C1 segment of cervical spinal cord (tissue), 14 donors: ENCODE measurements at regions not wholly inside any gene's neighbourhood (a gene's known extent, or its start where the extent isn't known, plus 50 kb on each side); places are given as distances from the start of the nearest gene placed in this dataset.
A peak's percentile ranks its signal among the peaks of the same experiment; 100 is the strongest.

Source experiments
- DNase-seq, 14 donors: peaks; one replicate each; lab custom pipeline; 2025; lab: John Stamatoyannopoulos, UW

DNA sequence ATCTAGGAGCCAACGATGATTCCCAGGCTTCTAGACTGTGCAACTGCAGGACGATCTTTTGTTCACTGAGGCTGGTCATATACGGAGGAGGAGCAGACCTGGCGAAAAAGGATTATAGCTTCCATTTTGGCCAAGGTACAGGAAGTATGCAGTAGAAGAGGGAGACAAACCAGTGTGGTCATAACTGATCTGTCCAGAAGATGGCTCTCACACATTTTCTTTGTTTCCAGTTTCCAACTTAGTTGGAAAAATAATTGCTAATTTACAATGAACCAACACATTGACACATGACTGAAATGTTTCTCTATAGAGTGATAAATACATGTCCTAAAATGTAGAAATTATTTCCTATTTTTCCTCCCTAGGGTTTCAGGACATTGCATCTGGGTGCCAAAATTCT is 364.1 kb upstream of the BTBD3 start:
- peak in 1 of 14 donors; percentile 24 for DNase-seq

DNA sequence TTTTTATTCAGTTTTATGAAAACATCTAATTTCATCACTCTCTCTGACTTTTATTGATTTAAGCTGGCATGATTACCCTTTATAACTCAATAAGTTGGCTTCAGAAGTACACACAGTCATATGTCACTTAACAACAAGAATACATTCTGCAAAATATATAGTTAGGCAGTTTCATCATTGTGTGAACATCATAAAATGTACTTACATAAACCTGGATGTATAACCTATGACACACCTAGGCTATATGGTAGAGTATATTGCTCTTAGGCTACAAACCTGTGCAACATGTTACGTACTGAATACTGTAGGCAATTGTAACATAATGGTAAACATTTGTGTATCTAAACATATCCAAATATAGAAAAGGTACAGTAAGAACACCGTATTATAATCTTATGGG is 362.2 kb upstream of the BTBD3 start:
- DNase-seq: no peak

DNA sequence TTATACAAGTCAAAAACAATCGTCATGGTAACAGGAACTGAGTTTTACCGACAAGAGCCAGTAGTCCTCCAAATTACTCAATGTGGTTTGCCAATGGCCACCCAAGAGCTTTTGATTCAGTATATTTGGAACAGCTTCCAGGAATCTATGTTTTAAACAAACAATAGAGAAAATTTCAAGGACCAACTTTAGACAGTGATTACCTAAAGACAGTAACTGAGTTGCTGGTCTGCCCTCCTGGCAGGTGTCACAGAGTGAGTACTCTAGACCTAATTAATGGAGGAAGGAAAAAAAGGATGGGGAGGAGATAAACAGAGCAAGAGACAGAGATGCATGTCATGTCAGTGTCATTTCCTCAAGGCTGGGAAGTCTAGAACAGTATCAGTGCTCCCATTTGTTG is 361.3 kb upstream of the BTBD3 start:
- no peak for DNase-seq

DNA sequence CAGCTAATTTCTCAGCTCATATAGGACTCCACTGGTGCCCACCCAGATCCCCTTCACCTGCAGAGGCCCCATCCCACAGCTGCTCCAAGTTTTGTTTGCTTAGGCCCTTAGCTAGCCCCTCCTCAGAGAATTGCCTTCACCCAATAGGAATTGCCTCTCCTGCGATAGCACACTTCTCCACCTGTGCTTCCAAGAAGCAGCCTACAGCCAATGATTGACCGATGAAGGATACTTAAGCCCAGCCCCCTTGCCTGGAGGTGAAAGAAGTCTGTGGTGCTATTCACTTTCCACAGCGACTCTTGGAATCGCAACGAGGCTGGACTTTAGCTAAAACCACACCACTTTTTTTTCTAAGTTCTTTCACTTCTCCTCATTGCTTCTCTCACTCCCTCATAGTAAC is 353.2 kb upstream of the BTBD3 start:
- DNase-seq: no peak

DNA sequence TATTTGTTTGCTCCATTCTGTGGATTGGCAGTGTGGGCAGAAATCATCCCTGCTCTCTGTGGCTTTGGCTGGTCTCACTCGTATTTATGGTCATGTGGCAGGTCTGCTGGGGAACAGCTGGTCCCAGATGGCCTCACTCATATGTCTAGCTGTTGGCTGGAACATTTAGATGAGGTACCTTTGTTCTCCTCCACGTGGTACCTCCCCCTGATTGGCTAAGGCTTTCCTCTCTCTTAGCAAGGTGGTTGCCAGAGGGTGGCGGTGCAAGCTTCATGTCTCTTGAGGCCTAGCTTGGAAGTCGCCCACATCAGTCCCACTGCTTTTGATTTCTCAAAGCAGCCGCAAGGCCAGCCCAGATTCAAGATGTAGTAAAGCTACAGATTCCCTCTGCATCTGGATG is 348.5 kb upstream of the BTBD3 start:
- no peak for DNase-seq

DNA sequence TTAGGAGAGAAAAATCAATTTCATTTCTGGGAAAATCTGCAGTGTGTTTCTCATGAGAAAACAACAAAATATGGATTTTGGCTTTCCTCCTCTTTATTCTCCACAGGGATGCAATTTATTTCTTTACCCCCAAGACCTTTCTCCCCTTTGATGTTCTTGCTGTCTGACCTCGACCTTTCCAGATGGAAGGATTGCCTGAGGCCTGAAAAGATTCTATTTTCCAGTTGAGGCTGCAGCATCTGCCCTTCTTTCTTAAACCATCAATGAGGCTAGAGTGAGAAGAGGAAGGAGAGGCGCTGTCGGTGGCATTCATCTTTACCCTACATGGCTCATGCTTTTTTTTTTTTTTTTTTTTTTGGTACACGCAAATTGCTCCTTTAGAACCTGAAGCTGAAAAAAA is 344.2 kb upstream of the BTBD3 start:
- DNase-seq: no peak

DNA sequence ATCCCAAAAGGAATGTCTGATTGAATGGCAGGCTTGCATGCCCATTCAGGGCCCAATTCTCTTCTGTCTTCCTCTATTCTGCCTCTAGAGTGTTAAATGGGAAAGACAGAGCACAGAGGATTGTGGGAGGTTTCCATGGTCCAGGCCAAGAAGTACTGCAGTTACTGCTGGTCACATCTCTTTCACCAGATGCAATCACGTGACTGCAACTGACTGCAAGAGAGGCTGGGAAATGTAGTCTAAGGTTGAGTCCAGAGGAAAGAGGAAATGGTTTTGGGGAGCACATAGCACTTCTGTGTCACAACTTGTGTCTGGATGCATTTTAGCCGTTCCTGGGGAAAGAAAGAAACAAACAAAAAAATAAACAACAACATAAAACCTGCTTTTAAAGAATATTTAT is 336.4 kb upstream of the BTBD3 start:
- no peak for DNase-seq

DNA sequence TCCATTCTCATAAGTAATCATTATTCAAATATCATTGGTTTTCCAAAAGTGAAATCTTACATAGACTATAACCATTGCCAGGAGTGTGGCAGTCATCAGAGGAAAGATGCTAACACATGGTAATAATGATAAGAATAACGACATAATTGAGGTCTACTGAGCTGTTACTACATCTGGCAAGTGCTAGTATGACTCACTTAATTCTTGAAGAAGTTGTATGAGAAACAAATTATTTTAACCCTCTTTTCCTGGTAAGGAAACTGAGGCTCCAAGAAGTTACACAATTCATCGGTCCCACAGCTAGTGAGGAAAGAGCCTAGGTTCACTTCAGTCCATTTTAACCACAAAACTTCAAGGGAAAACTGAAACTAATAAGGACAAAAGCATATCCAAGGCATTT is 335.6 kb upstream of the BTBD3 start:
- no peak for DNase-seq

DNA sequence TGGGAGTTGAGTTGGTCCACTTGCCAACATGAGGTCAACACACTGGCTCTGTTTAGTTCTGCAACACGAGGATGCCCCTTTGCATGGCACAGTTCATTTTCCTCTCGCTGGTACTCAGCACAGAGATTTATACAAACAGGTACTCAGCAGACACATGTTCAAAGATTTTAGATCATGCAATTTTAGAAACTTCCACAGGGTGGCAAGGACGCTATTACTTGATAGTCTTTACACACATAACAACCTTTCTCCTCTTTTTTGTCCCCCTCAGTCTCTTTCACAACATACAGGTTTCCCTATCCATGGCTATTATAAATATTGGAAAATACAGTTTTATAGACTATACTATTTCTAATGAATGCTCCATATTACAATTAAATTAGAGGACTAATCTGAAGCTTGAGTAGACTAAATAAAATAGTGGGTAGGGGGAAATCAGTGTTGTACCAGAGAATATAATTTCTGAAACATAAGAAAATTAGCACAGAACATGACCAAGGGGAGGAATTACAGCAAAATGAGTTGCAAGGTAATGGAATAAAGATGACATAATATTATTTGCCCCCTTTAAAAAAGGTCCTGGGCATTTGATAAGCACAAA is 331.8 kb upstream of the BTBD3 start:
- peak in 1 of 14 donors; percentile 11 for DNase-seq

DNA sequence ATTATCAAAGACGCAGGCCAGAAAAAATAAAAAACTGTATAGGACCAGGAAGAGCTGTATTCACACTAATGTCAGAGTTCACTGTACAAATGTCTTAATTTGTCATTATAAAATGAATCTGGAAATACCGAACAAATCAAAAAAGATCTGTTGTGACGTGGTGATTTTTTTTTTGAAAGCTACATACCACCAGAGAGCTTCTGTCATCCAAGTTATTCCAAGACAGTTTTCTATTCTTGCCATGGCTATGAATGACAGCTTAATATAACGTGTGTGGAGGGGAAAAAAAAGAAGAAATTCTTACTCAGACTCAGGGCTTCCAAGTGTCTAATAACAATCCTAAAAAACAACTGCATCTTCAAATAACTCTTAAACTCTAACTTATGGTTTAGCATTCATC is 328.8 kb upstream of the BTBD3 start:
- DNase-seq: no peak

DNA sequence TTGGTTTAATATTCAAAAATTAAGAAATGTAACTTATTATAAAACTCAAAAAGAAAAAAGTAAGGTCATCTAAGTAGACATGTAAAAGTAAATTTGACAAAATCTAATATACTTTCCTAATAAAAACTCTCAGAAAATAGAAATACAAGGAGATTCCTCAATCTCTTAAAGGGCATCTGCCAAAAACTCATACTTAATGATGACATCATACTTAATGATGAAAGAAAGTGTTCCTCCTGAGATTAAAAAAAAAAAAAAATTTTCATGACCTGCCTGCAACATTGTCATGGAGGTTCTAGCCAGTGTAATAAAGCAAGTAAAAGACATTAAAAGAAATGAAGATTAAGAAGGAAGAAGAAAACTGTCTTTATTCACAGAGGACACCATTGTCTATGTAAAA is 325.7 kb upstream of the BTBD3 start:
- no peak for DNase-seq

DNA sequence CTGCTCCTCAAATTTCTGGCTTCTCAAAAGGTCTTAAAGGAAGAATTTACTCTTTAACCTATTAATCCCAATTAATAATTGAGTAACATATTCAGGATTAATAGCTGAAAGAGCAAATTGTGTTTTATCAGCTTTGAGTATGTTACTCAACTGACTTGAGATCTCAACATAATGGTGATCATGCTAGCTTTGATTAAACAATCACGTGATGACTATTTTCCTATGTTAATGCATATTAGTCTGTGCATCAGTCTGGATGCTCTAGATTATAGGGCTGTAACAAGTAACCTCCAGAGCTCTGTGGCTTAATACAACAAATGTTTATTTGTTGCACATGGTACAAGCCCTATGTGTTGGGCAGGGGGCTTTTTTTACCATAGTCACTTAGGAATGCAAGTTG is 313.4 kb upstream of the BTBD3 start:
- no peak for DNase-seq

DNA sequence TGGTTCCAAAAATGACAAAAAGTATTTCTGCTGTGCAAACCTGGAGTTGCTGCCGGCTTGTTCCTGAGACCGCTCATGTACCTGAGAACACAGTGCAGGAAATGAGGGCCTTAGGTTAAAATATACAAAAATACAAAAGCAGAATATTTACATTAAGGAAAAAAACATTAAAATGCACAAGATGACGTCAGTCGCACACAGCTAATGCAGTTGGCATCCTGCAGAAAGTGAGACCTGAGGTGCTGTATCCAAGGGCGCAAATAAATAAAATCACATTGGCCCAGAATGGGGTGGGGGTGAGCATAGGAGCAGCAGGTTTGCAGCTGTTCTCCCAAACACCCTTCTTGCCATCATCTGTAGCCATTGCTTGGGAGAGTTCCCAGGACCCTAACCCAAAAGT is 310.6 kb upstream of the BTBD3 start:
- no peak for DNase-seq

DNA sequence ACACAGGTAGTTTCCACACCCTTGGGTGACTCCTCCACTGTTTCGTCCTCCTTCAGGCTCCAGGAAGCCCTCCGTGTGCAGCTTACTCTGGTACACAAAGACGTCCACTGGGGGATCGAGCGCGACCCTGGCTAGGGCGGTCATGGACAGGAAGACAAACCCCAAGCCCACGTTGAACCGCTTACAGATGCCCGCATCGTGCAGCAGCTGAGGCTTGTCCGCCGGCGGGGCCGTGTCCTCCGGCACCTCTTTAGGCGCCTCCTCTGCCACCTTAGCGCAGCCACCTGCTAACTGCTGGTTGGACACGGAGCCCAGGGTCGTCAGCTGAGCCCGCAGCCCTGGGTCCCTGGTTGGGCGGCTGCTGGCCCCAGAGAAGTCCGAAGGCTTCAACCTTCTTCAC is 309.0 kb upstream of the BTBD3 start:
- DNase-seq: no peak

DNA sequence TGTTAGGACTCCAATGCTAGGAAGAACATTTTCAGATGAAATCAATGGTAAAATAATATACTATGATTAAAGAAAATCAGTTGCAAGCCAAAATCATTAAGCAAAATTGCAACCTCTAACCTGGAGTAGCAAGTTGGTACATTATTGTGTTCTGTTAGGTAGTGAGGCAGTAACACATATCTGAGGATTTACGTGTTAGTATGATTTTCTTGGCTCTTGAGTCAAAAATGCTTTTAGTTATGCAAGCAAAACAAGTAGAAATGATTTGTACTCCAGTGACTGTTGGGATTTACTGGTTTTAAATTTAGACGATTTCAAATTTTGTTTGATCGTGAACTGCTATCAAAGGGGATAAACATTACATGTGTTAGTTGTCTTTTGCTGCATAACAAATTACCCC is 293.0 kb upstream of the BTBD3 start:
- DNase-seq: no peak

DNA sequence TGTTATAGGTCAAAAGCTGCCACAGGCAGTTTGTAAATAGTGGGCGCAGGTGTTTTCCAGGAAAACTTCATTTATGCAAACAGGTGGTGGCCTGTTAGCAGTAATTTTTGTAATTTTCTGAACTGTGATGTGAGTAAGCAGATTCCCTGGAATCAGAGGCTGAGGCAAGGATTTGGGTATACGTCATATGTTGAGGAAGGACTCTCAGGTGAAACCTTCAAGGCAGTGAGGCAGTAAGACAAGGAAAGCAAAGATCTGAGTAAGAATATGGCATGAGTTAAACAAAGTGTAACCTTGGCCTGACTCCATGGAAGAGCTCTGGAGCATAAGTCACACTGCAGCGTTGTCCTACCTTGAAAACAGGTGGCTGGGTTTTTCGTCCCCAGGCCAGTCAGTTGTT is 291.1 kb upstream of the BTBD3 start:
- no peak for DNase-seq

DNA sequence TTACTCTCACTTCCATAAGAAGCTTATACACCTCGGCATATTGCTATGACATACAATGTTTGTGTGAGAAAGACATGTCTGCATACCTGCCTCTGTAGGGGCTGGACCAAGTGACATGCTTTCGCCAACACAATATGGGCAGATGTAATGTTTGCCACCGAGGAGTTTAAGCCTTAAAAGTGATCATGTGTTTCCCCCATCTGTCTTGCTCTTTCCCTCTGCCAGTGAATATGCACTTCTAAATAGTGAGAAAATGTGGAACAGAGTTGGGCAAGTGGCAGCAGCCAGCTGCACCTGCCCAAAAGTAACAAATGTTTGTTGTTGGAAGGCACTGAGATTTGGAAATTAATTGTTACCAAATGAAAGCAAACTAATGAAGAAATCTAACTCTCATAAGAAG is 274.8 kb upstream of the BTBD3 start:
- no peak for DNase-seq

DNA sequence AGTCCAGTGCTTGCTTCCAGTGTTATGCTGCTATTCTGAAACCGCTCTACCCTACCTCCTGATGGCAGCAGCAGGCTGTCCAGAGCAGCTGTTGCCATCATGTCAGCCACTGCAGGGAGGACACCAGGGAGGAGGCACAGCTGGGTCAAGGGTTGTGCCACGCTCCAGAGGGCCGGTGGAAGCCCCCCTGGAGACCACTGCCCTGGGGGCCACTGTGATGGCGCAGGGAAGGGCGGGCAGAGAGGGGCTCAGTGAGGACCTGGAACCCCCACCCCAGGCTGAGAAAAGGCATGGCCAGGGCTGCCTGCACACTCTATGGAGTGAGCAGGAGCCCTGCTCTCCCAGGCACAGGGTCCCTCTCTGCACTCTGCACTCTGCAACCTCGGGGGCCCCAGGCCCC is 271.3 kb upstream of the BTBD3 start:
- DNase-seq: no peak

DNA sequence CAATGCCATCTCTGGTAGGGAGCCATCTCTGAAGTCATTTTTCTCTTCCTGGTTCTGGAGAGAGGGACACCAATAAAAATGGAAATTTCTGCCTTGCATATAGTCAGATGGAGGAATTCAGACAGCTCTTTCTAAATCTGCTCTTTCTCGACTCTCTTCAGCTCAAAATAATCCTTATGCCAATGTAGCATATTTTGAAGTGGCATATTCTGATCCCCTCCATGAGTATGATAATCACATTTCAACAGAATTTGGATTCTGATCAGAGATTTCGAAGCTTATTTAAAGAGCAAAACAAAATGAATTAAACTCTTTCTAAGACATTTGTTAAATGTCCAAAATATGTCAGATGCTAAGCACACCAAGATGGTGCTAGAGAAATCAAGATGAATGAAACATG is 267.1 kb upstream of the BTBD3 start:
- DNase-seq: no peak

DNA sequence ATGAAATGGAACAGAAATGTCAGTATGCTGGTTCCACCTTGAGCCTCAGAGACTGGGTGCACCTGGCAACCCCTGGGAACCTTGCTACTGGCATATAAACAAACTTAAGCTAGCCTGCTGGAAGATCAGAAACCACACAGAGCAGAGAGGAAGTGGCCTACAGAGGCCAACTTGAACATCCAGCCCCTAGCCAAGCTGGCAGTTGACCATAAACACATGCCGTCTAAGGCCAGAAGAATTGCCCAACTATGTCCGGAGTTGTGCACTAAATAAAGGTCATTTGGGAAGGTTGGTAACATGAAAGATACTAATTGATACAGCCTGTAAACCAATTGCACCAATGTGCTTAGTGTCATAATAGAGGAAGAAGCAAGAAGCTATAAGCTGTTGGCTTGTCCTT is 266.6 kb upstream of the BTBD3 start:
- DNase-seq: no peak

DNA sequence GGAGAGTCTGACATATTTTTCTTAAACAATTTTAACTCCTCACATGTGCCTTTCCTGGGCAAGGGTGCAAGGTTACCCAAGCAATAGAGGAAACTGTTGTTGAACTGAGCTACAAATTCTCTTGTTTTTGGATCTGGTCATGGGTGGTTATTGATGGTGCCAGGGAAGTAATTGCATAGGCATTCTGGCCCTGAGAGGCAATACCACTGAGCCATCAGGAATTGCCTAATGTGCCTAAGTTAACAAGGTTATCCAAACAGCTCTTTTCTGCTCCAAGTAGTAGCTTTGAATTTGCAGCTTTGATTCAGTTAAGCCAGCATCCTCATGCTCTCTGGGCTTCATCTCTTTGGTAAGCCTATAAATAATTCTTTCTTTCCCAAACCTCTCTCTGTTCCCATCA is 266.0 kb upstream of the BTBD3 start:
- no peak for DNase-seq

DNA sequence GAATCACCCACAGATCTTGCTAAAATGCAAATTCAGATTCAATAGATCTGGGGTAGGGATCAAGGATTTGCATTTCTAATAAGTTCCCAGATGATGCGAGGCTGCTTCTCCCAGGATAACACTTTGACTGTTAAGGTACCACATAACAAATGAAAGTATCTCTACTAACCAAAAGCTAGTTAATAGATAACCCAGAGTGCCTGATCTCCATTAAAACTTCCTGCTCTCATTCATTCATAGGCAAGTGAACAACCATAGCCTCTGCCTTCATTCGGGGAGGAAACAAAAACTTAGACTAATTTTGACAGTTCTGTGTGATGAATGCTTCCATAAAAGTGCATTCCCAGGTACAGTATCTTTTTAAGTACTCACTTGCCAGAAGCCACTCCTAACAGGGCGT is 265.6 kb upstream of the BTBD3 start:
- no peak for DNase-seq

DNA sequence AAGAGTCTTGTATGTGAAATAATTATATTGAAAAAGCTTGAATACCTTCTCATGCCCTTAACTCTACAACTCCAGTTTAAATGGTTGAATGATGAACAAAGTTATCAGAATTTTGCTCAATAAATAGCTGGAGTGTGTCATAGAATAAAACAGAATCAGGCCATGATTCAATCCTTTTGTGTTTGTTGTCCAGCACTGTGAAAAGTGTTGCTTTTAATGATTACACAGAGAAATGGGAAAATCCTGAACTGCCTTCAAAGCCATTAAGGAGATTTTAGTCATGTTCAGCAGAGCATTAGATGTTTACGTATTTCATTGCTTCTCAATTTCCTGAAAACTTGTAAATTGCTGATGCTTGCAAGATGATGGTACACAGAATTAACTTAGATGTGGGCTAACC is 262.9 kb upstream of the BTBD3 start:
- no peak for DNase-seq

DNA sequence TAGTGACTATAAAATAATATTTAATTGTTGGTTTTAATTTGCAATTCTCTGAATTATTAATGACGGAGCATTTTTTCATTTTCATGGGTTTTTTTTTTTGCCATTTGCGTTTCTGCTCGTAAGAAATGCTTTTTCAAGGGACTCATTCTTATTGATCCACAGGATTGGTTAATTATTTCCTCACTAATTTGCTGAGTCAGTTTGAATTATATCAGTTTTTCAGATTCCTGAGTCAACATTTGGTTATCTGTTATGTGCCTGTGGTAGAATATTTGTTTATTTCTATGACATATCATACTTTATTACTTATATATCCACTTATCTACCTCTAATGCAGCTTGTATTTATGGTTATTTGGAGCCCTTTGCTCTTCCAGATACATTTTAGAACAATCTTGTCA is 257.0 kb upstream of the BTBD3 start:
- DNase-seq: no peak
